SKM-1 treated with dmso at 0.1 percent for 144 hours (cell line): ENCODE measurements at regions not wholly inside any gene's neighbourhood (a gene's known extent, or its start where the extent isn't known, plus 50 kb on each side); places are given as distances from the start of the nearest gene placed in this dataset.
A peak's percentile ranks its signal among the peaks of the same experiment; 100 is the strongest.
"Not testable (repeated sequence)": the region's sequence is repeated elsewhere in the genome, so short reads cannot be mapped to it uniquely, and the experiment has no call there.

Experiments
- DNase-seq: peaks from one replicate; lab custom pipeline; 2025; ENCODE audit not compliant: unreplicated experiment; lab: John Stamatoyannopoulos, UW

- DNase-seq, result no peak
Measured at GRCh38 chr13:58472483-58472882, 840.9 kb downstream of the PCDH17 start.

DNA sequence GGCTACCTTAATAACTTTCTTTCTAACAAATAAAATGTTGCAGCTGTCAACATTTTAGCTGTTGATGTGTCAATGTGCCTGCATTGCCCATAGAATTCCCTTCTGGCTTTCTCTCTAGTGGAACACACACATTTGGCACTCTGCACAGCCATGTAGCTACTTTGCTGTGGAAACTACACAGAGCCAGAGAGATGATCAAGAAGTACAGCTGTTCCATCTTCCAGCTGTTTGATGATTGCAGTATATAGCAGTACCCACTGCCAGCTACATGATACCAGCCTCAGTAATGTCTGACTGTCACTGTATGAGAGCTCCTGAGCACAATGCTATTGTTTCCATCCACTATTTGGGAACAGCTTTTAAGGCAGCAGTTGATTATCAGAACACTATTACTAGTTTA lies 843.0 kb downstream of the PCDH17 start:
- no peak for DNase-seq

GRCh38 chr13:58476206-58476918 lies 844.8 kb downstream of the PCDH17 start:
- DNase-seq, result no peak

GRCh38 chr13:58478858-58479257 lies 847.3 kb downstream of the PCDH17 start:
- no peak for DNase-seq

DNA sequence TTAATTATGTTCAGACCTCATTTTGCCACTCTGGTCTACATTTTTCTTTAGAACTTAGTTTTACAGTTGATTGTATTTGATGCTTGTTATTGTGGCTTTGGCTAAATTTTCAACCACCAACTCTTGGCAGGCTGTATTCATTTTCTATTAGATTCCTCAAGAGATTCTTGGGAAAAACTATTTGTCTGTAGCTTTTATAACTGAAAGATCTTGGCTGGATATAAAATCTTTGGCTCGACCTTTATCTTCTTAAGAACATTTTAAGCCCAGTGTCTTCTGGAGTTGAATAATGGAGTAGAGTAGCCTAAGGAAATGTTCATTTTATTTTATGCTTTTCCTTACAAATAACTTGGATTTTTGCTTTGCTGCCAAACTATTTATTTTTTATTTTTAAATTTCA lies 848.5 kb downstream of the PCDH17 start:
- DNase-seq, result no peak

- DNase-seq, result no peak
Measured at GRCh38 chr13:58488251-58488650, 856.7 kb downstream of the PCDH17 start.

DNA sequence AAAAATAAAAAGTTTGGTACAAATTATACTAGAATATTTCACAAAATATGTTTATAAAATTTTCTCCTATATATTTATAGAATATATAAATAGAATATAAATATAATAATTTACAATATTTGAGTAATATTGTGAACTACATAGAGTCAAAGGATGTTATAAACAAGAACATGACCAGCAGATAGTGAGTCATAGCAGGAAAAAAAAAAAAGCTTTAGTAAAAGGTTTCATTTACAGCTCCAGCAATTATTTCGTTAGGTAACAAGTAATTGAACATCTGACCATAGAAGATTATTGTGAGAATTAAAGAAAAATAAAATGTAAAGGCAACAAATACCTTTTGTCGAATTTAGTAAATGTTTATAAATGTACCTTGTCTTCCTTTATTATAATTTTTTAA lies 864.1 kb downstream of the PCDH17 start:
- no peak for DNase-seq

DNA sequence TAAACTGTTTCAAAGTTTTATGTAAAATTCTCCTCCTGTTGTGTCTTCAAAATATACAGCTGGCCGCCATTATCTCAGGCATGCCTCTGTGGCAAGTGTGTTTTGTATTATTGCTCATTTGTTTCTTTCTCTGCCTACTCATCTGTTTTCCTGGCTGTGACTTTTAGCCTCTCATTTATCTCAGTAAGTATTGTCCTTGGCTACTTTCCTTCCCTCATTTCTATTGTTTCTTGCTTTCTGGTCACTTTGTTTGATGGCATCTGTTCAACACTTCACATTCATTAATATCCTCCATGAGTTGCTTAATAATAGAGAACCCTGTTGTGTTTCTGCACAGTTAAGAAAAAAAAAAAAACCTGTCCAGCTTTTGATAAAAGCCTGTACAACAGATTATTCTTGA lies 869.4 kb downstream of the PCDH17 start:
- DNase-seq, result no peak

- DNase-seq, result not testable (repeated sequence)
Measured at GRCh38 chr13:58504202-58504700, 872.7 kb downstream of the PCDH17 start.

GRCh38 chr13:58505262-58505920 lies 873.8 kb downstream of the PCDH17 start:
- DNase-seq, result not testable (repeated sequence)

GRCh38 chr13:58528351-58528750 lies 896.8 kb downstream of the PCDH17 start:
- no peak for DNase-seq

DNA sequence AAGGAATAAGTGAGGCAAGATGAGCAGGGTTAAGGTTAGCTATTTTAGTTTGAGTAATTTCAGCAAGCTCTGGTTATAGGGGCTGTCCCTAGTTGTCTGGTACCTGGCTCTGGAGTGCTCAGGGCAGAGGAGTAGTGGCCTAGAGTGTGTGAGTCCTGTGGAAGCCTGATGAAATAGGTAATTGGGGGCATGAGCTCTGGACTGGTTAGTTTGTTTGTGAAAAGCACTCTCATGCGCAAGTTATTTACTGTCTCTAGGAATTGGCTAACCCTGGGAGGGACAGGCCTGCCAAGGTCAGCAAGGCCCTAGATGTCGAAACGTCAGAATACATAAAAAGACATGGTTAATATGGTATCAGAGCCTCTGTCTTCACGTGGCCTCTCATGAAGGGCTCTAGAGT lies 900.1 kb downstream of the PCDH17 start:
- no peak for DNase-seq

GRCh38 chr13:58542530-58542929 lies 911.0 kb downstream of the PCDH17 start:
- no peak for DNase-seq

DNA sequence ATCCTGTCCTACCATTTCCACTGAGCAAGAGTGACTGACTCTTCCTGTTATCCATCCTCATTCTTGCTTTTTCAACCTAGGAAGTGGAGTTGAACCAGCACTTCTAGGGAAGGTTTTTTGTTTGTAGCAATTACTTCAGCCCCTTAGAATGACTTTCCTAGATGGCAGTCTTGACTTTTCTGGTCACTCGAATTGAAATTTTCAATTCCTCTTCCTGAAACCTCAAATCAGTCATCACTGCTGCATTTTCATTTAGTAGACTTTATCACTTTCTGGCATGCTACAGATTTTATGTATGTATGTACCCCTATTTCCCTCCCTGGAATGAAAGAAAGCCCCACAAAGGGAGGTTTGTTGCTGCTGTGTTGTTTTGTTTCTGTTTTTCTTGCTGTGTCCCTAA lies 915.9 kb downstream of the PCDH17 start:
- DNase-seq, result no peak

DNA sequence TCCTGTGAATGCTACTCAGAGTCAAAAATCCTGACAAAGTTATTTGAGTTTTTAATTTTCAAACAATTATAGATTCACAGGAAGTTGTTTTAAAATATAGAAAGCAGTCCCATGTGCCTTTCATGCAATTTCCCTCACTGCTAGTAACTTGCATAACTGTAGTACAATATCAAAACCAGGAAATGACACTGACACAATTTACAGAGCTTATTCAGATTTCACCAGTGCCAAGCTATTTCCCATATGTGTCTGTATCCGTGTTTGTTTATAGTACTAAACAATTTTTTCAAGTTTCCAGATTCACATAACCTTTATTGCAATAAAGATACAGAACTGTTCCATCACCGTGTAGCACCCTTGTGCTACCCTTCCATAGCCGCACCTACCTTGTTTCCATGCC lies 934.6 kb downstream of the PCDH17 start:
- DNase-seq, result no peak

DNA sequence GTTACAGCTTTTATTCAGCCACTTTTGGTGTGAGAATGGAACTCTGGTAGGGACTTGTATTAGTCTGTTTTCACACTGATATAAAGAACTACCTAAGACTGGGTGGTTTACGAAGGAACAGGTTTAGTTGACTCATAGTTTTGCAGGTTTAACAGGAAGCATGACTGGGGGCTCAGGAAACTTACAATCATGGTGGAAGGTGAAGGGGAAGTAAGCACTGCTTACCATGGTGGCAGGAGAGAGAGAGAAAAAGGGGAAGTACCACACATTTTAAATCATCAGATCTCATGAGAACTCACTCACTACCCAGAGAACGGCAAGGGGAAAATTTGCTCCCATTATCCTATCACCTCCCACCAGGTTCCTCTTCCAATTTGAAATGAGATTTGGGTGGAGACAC lies 942.2 kb downstream of the PCDH17 start:
- DNase-seq, result peak; percentile 62

DNA sequence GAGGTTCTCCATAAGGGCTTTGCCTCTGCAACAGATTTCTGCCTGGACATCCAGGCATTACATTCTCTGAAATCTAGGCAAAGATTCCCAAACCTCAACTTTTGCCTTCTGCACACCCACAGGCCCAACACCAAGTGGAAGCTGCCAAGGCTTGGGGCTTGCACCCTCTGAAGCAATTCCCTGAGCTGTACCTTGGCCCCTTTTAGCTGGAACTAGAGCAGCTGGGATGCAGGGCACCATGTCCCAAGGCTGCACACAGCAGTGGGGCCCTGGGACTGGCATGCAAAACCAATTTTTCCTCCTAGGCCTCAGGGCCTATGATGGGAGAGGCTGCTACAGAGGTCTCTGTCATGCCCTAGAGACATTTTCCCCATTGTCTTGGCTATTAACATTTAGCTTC lies 943.2 kb downstream of the PCDH17 start:
- DNase-seq, result no peak

- DNase-seq, result no peak
Measured at GRCh38 chr13:58579468-58579867, 947.9 kb downstream of the PCDH17 start.

DNA sequence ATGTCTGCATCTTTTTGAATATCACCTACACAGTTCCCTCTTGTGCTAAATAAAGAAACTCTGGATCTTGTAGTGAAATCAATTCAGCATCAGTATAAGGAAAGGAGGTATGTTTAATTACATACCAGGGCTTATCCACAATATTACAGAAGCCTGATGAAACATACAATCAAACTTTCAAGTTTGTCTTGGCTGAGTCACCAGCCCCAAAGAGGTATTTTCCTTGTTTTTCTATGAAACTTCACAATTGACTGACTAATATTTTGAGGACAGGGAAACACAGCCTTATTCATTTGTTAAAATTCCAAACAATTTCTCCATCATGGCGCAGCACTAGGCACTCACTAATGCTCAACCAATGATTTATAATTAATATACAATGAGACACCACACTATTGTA lies 952.4 kb downstream of the PCDH17 start:
- DNase-seq, result no peak

DNA sequence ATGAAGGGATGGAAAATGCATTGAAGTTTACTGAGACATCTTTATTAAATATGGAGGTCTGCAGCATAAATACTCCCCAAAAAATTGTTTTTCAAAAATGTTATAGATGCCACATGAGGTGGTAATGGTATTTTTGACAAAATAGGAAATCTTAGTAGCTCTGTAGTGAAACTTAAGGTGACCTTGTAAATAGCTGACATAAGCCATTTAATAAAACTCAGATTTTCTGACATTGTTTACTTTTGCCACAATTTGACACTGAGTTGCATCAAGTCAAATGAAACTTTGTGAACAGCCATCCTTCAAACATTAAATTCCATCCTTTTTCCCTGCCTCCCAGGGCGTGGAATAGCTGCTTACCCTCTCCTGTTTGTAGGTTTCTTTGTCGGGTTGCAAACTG lies 953.1 kb downstream of the PCDH17 start:
- no peak for DNase-seq

DNA sequence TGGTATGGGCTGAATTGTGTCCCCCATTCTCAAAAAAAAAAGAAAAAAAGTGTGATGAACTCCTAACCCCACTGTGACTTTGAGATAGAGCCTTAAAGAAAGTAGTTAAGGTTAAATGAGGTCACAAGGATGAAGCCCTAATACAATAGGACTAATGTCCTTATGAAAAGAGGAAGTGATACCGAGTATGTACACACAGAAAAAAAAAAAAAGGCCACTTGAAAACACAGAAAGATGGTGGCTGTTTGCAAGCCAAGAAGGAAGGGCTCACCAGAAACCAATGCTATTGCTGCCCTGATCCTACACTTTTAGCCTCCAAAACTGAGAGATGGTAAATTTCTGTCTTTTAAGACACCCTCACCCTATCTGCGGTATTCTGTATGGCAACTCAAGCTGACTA lies 955.6 kb downstream of the PCDH17 start:
- DNase-seq, result peak; percentile 67

GRCh38 chr13:58592052-58592451 lies 960.5 kb downstream of the PCDH17 start:
- DNase-seq, result no peak

DNA sequence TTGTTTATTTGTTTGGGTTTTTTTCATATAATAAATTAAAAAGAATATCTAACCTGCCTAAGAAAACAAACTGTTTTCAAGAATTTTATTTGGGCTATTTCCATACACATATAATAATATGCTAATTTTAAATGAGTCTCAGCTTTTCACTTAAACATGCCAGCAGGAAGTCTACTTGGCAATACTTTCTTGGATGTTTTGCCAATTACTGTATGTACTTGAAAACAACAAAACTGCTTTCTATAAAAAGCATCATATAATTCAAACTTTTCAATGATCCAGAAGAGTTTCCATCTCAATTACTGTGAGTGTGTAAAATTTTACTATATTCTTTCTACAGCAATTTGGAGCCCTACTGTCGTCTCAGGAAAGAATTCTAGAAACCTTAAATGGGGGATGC lies 961.2 kb downstream of the PCDH17 start:
- no peak for DNase-seq
